NCI-H146 treated with DMSO at 0.1 percent for 48 hours (cell line): ENCODE measurements at regions not wholly inside any gene's neighbourhood (a gene's known extent, or its start where the extent isn't known, plus 50 kb on each side); places are given as distances from the start of the nearest gene placed in this dataset.

Experiments
- DNase-seq: peaks from one replicate; lab custom pipeline; 2025; ENCODE audit not compliant: unreplicated experiment; lab: John Stamatoyannopoulos, UW

GRCh38 chr7:11290863-11291262 lies 317.2 kb downstream of the PHF14 start:
- DNase-seq: no peak

- DNase-seq: no peak
Observed at GRCh38 chr7:11294218-11294617, 320.5 kb downstream of the PHF14 start.

GRCh38 chr7:11294965-11295364 lies 321.3 kb downstream of the PHF14 start:
- DNase-seq: no peak

- DNase-seq: no peak
Observed at GRCh38 chr7:11297126-11297625, 323.5 kb downstream of the PHF14 start.

- no peak for DNase-seq
Observed at GRCh38 chr7:11297764-11298163, 324.1 kb downstream of the PHF14 start.

GRCh38 chr7:11298220-11298619 lies 324.5 kb downstream of the PHF14 start:
- no peak for DNase-seq

GRCh38 chr7:11300241-11300640 lies 326.6 kb downstream of the PHF14 start:
- DNase-seq: no peak

GRCh38 chr7:11302121-11302520 lies 328.4 kb downstream of the PHF14 start:
- DNase-seq: no peak

GRCh38 chr7:11313801-11314200 lies 340.1 kb downstream of the PHF14 start:
- no peak for DNase-seq

GRCh38 chr7:11315666-11316258 lies 342.1 kb downstream of the PHF14 start:
- no peak for DNase-seq

GRCh38 chr7:11317766-11318165 lies 344.1 kb downstream of the PHF14 start:
- no peak for DNase-seq

GRCh38 chr7:11319491-11320274 lies 346.0 kb downstream of the PHF14 start:
- DNase-seq: no peak
